ENCODE measurements at regions not wholly inside any gene's neighbourhood (a gene's known extent, or its start where the extent isn't known, plus 50 kb on each side); places are given as distances from the start of the nearest gene placed in this dataset.
"Not testable (repeated sequence)": the region's sequence is repeated elsewhere in the genome, so short reads cannot be mapped to it uniquely, and the experiment has no call there.

GRCh38 chr4:77279114-77279513, 122.1 kb downstream of the CCNG2 start:
- H3K36me3 ChIP-seq; H3K4me1 ChIP-seq; H3K9me3 ChIP-seq; H3K27me3 ChIP-seq; H3K4me3 ChIP-seq; DNase-seq (ENCODE audit: low spot score in 2 of 2): not testable (repeated sequence)
- TF ChIP-seq POLR2AphosphoS5 (IDR thresholded peaks at IDR 0.05) = peak in 1 of 3 donors; percentile 78
- 24% methylated on average over 2 of the region's 2 CpGs for WGBS
- peak overlapping the region; percentile 53 for H3K27ac ChIP-seq

- H3K36me3 ChIP-seq = no peaks in the 10 kb centered on the region
- no peaks in the 10 kb centered on the region for H3K9me3 ChIP-seq
- no peak overlapping the region for H3K27ac ChIP-seq
- 44% methylated on average over 3 of the region's 3 CpGs for WGBS
- TF ChIP-seq EP300 (IDR thresholded peaks at IDR 0.05) (no peak), POLR2AphosphoS5 (IDR thresholded peaks at IDR 0.05) (no peak), POLR2A (IDR thresholded peaks at IDR 0.05) (no peak)
- TF ChIP-seq, protein P1, sequence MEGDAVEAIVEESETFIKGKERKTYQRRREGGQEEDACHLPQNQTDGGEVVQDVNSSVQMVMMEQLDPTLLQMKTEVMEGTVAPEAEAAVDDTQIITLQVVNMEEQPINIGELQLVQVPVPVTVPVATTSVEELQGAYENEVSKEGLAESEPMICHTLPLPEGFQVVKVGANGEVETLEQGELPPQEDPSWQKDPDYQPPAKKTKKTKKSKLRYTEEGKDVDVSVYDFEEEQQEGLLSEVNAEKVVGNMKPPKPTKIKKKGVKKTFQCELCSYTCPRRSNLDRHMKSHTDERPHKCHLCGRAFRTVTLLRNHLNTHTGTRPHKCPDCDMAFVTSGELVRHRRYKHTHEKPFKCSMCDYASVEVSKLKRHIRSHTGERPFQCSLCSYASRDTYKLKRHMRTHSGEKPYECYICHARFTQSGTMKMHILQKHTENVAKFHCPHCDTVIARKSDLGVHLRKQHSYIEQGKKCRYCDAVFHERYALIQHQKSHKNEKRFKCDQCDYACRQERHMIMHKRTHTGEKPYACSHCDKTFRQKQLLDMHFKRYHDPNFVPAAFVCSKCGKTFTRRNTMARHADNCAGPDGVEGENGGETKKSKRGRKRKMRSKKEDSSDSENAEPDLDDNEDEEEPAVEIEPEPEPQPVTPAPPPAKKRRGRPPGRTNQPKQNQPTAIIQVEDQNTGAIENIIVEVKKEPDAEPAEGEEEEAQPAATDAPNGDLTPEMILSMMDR (IDR thresholded peaks at IDR 0.05) = no peak
- H3K4me1 ChIP-seq = peaks cover 2% of the 10 kb centered on the region
- DNase-seq (ENCODE audit: low spot score in 2 of 2) = no peak
- no peaks in the 10 kb centered on the region for H3K27me3 ChIP-seq
- no peak overlapping the region for H3K4me3 ChIP-seq
These were observed 125.3 kb downstream of the CCNG2 start for GRCh38 chr4:77282305-77282704.

DNA sequence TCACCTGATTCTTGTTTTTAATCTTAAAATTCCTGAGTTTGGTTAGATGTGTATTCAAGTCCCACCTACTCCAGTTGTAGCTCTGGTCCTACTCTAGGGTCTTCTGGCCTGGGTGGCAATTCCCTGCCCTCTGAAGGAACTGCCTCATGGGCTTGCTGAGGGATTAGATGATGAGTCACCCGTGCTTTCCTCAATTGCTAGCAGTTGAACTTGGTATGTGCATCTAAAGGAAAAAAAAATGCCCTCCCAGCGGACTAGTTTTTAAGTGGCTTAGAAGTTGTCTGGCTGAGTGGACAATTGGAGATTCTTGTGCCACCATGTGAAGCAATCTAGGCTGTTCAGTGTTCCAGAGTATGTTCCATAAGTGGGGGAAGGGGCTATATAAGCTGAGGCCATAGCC, 127.0 kb downstream of the CCNG2 start:
- peaks cover 2% of the 10 kb centered on the region for H3K4me1 ChIP-seq
- WGBS = 0% methylated on average over 2 of the region's 2 CpGs

GRCh38 chr4:77286906-77287305, 129.9 kb downstream of the CCNG2 start:
- H3K27ac ChIP-seq = no peak overlapping the region
- H3K4me3 ChIP-seq = no peak overlapping the region
- no peaks in the 10 kb centered on the region for H3K4me1 ChIP-seq
- TF ChIP-seq EP300 (IDR thresholded peaks at IDR 0.05) (no peak), POLR2A (IDR thresholded peaks at IDR 0.05) (no peak)
- 93% methylated on average over 1 of the region's 1 CpG for WGBS
- no peaks in the 10 kb centered on the region for H3K27me3 ChIP-seq
- H3K36me3 ChIP-seq = no peaks in the 10 kb centered on the region
- DNase-seq (ENCODE audit: low spot score in 2 of 2) = no peak
- no peaks in the 10 kb centered on the region for H3K9me3 ChIP-seq

More for the DNA sequence above, 127.0 kb downstream of the CCNG2 start:
- Histone ChIP-seq H3K9me3 (no peaks in the 10 kb centered on the region), H3K36me3 (no peaks in the 10 kb centered on the region), H3K4me3 (no peak overlapping the region), H3K27ac (no peak overlapping the region), H3K27me3 (no peaks in the 10 kb centered on the region)
- DNase-seq (ENCODE audit: low spot score in 2 of 2) = no peak
- TF ChIP-seq POLR2A (IDR thresholded peaks at IDR 0.05) = no peak
- TF ChIP-seq EP300 (IDR thresholded peaks at IDR 0.05) = no peak
- TF ChIP-seq POLR2AphosphoS5 (IDR thresholded peaks at IDR 0.05) = no peak
- TF ChIP-seq, protein P1 (IDR thresholded peaks at IDR 0.05) = no peak

- Histone ChIP-seq H3K4me1 (no peaks in the 10 kb centered on the region), H3K36me3 (no peaks in the 10 kb centered on the region), H3K9me3 (no peaks in the 10 kb centered on the region), H3K4me3 (no peak overlapping the region), H3K27me3 (no peaks in the 10 kb centered on the region), H3K27ac (no peak overlapping the region)
- TF ChIP-seq, protein P1 (IDR thresholded peaks at IDR 0.05) = no peak
- TF ChIP-seq POLR2A (IDR thresholded peaks at IDR 0.05) (no peak), POLR2AphosphoS5 (IDR thresholded peaks at IDR 0.05) (no peak), EP300 (IDR thresholded peaks at IDR 0.05) (no peak)
- DNase-seq (ENCODE audit: low spot score in 2 of 2) = no peak
These were observed 136.4 kb downstream of the CCNG2 start for GRCh38 chr4:77293426-77293825.

- not testable (repeated sequence) for H3K4me1 ChIP-seq; H3K27me3 ChIP-seq; H3K27ac ChIP-seq; H3K9me3 ChIP-seq; H3K4me3 ChIP-seq; H3K36me3 ChIP-seq; DNase-seq (ENCODE audit: low spot score in 2 of 2)
- no CpG with 5 or more reads among the region's 3 CpGs for WGBS
These were observed 144.0 kb downstream of the CCNG2 start for GRCh38 chr4:77300996-77301395.

- no peak for DNase-seq (ENCODE audit: low spot score in 2 of 2)
- 57% methylated on average over 2 of the region's 2 CpGs for WGBS
- Histone ChIP-seq H3K36me3 (no peaks in the 10 kb centered on the region), H3K27me3 (peaks cover 2% of the 10 kb centered on the region), H3K9me3 (no peaks in the 10 kb centered on the region), H3K4me3 (no peak overlapping the region), H3K4me1 (no peaks in the 10 kb centered on the region), H3K27ac (no peak overlapping the region)
- no peak for TF ChIP-seq EP300 (IDR thresholded peaks at IDR 0.05)
- no peak for TF ChIP-seq POLR2A (IDR thresholded peaks at IDR 0.05)
- TF ChIP-seq, protein P1 (IDR thresholded peaks at IDR 0.05) = no peak
- TF ChIP-seq POLR2AphosphoS5 (IDR thresholded peaks at IDR 0.05) = no peak
These were observed 148.8 kb downstream of the CCNG2 start for GRCh38 chr4:77305766-77306165.
